ENCODE measurements at regions not wholly inside any gene's neighbourhood (a gene's known extent, or its start where the extent isn't known, plus 50 kb on each side); places are given as distances from the start of the nearest gene placed in this dataset.

- H3K9me3 ChIP-seq (ENCODE audit: control insufficient read depth, low read length): no peaks in the 10 kb centered on the region
- DNase-seq: no peak
- no peaks in the 10 kb centered on the region for H3K4me1 ChIP-seq (ENCODE audit: control insufficient read depth, insufficient read depth, low read length, poor library complexity, severe bottlenecking)
- H3K27ac ChIP-seq (ENCODE audit: insufficient read depth, low read length, poor library complexity, severe bottlenecking): no peak overlapping the region
- H3K4me3 ChIP-seq (ENCODE audit: insufficient read depth, low read depth, low read length, poor library complexity, severe bottlenecking): no peak overlapping the region
- no peaks in the 10 kb centered on the region for H3K36me3 ChIP-seq (ENCODE audit: control insufficient read depth, insufficient read depth, low read length)
- H3K27me3 ChIP-seq (replicated peaks; ENCODE audit: control insufficient read depth, insufficient read depth, low read length, poor library complexity, severe bottlenecking): no peaks in the 10 kb centered on the region
These were observed 198.2 kb upstream of the PLEKHG7 start for GRCh38 chr12:92504594-92504981.

GRCh38 chr12:92503971-92504593 is 198.7 kb upstream of the PLEKHG7 start:
- no peaks in the 10 kb centered on the region for H3K4me1 ChIP-seq (ENCODE audit: control insufficient read depth, insufficient read depth, low read length, poor library complexity, severe bottlenecking)
- DNase-seq: no peak
- H3K4me3 ChIP-seq (ENCODE audit: insufficient read depth, low read depth, low read length, poor library complexity, severe bottlenecking): no peak overlapping the region
- no peaks in the 10 kb centered on the region for H3K36me3 ChIP-seq (ENCODE audit: control insufficient read depth, insufficient read depth, low read length)
- no peaks in the 10 kb centered on the region for H3K9me3 ChIP-seq (ENCODE audit: control insufficient read depth, low read length)
- H3K27me3 ChIP-seq (replicated peaks; ENCODE audit: control insufficient read depth, insufficient read depth, low read length, poor library complexity, severe bottlenecking): no peaks in the 10 kb centered on the region
- H3K27ac ChIP-seq (ENCODE audit: insufficient read depth, low read length, poor library complexity, severe bottlenecking): no peak overlapping the region

DNA sequence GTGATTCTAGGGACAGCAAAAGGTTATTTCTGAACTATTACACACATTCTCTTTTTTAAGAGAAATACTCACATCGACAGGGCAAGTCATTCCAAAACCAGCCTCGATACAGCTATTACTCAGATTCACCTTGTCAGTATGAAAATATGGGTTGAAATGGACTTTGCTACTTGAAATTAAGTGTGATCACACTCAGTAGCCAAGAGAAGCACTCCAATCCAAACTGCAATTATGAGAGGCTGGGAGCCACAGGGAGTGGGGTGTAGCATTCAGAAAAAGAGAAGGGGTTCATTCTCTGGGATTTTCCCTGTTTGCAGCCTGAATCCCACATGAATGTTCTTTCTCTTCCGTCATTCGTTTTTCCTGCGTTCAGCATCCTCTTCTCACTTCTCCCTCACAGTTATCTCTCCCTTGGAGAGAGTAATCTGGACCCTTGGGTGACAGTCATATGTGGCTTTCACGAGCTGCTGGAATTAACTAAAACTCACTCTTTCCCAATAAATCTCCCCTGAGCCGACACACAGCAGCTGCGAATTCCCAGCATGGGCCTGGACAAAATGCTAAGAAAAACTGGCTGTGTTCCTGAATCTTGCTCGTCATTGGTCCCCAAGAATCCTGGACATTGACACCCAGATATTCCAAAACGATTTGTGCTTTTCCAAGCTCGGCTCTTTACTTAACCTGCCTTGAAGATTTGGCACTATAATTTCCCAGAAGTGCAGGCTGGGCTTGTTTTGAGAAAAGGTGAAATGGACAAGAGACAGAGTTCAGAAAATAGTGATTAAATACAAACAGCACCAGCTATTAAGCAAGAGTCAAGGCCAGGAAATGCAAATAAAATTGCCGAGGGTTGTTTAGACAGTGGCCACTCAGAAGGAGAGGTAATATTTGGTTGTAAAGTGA is 199.5 kb upstream of the PLEKHG7 start:
- no peaks in the 10 kb centered on the region for H3K27me3 ChIP-seq (replicated peaks; ENCODE audit: control insufficient read depth, insufficient read depth, low read length, poor library complexity, severe bottlenecking)
- no peak overlapping the region for H3K4me3 ChIP-seq (ENCODE audit: insufficient read depth, low read depth, low read length, poor library complexity, severe bottlenecking)
- no peak overlapping the region for H3K27ac ChIP-seq (ENCODE audit: insufficient read depth, low read length, poor library complexity, severe bottlenecking)
- no peaks in the 10 kb centered on the region for H3K36me3 ChIP-seq (ENCODE audit: control insufficient read depth, insufficient read depth, low read length)
- no peaks in the 10 kb centered on the region for H3K9me3 ChIP-seq (ENCODE audit: control insufficient read depth, low read length)
- no peaks in the 10 kb centered on the region for H3K4me1 ChIP-seq (ENCODE audit: control insufficient read depth, insufficient read depth, low read length, poor library complexity, severe bottlenecking)
- DNase-seq: no peak

- H3K27me3 ChIP-seq (replicated peaks; ENCODE audit: control insufficient read depth, insufficient read depth, low read length, poor library complexity, severe bottlenecking): no peaks in the 10 kb centered on the region
- no peak overlapping the region for H3K4me3 ChIP-seq (ENCODE audit: insufficient read depth, low read depth, low read length, poor library complexity, severe bottlenecking)
- no peaks in the 10 kb centered on the region for H3K9me3 ChIP-seq (ENCODE audit: control insufficient read depth, low read length)
- DNase-seq: no peak
- H3K4me1 ChIP-seq (ENCODE audit: control insufficient read depth, insufficient read depth, low read length, poor library complexity, severe bottlenecking): no peaks in the 10 kb centered on the region
- H3K27ac ChIP-seq (ENCODE audit: insufficient read depth, low read length, poor library complexity, severe bottlenecking): no peak overlapping the region
- no peaks in the 10 kb centered on the region for H3K36me3 ChIP-seq (ENCODE audit: control insufficient read depth, insufficient read depth, low read length)
These were observed 200.3 kb upstream of the PLEKHG7 start for GRCh38 chr12:92502417-92503028.

GRCh38 chr12:92496790-92497189 is 206.0 kb upstream of the PLEKHG7 start:
- no peak overlapping the region for H3K4me3 ChIP-seq (ENCODE audit: insufficient read depth, low read depth, low read length, poor library complexity, severe bottlenecking)
- no peak overlapping the region for H3K27ac ChIP-seq (ENCODE audit: insufficient read depth, low read length, poor library complexity, severe bottlenecking)
- H3K36me3 ChIP-seq (ENCODE audit: control insufficient read depth, insufficient read depth, low read length): no peaks in the 10 kb centered on the region
- DNase-seq: no peak
- no peaks in the 10 kb centered on the region for H3K27me3 ChIP-seq (replicated peaks; ENCODE audit: control insufficient read depth, insufficient read depth, low read length, poor library complexity, severe bottlenecking)
- H3K4me1 ChIP-seq (ENCODE audit: control insufficient read depth, insufficient read depth, low read length, poor library complexity, severe bottlenecking): no peaks in the 10 kb centered on the region
- H3K9me3 ChIP-seq (ENCODE audit: control insufficient read depth, low read length): no peaks in the 10 kb centered on the region

DNA sequence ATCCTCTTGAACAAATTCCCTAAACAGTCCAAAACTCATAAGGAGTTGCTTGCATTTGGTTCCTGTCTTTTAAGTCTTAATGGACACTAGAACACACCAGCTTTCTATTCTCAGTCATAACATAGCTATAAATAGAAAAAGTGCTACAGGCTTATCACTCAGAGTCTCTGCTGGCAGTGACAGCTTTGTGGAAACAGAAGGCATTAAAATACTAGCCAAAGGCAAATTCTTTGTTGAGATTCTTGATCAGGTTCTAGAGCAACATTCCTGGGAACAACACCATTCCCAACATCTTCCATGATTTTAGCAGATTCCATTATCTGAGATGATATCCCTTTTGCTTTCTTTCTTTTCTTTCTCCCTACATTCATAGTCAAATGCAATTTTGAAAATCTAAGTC is 207.7 kb upstream of the PLEKHG7 start:
- Histone ChIP-seq H3K36me3 (ENCODE audit: control insufficient read depth, insufficient read depth, low read length) (no peaks in the 10 kb centered on the region), H3K27ac (ENCODE audit: insufficient read depth, low read length, poor library complexity, severe bottlenecking) (no peak overlapping the region), H3K27me3 (replicated peaks; ENCODE audit: control insufficient read depth, insufficient read depth, low read length, poor library complexity, severe bottlenecking) (no peaks in the 10 kb centered on the region), H3K9me3 (ENCODE audit: control insufficient read depth, low read length) (no peaks in the 10 kb centered on the region), H3K4me3 (ENCODE audit: insufficient read depth, low read depth, low read length, poor library complexity, severe bottlenecking) (no peak overlapping the region), H3K4me1 (ENCODE audit: control insufficient read depth, insufficient read depth, low read length, poor library complexity, severe bottlenecking) (no peaks in the 10 kb centered on the region)
- no peak for DNase-seq

- H3K9me3 ChIP-seq (ENCODE audit: control insufficient read depth, low read length): no peaks in the 10 kb centered on the region
- no peaks in the 10 kb centered on the region for H3K4me1 ChIP-seq (ENCODE audit: control insufficient read depth, insufficient read depth, low read length, poor library complexity, severe bottlenecking)
- no peak overlapping the region for H3K4me3 ChIP-seq (ENCODE audit: insufficient read depth, low read depth, low read length, poor library complexity, severe bottlenecking)
- no peaks in the 10 kb centered on the region for H3K27me3 ChIP-seq (replicated peaks; ENCODE audit: control insufficient read depth, insufficient read depth, low read length, poor library complexity, severe bottlenecking)
- H3K36me3 ChIP-seq (ENCODE audit: control insufficient read depth, insufficient read depth, low read length): no peaks in the 10 kb centered on the region
- DNase-seq: no peak
- no peak overlapping the region for H3K27ac ChIP-seq (ENCODE audit: insufficient read depth, low read length, poor library complexity, severe bottlenecking)
These were observed 209.0 kb upstream of the PLEKHG7 start for GRCh38 chr12:92493816-92494215.

- Histone ChIP-seq H3K4me1 (ENCODE audit: control insufficient read depth, insufficient read depth, low read length, poor library complexity, severe bottlenecking) (no peaks in the 10 kb centered on the region), H3K27me3 (replicated peaks; ENCODE audit: control insufficient read depth, insufficient read depth, low read length, poor library complexity, severe bottlenecking) (no peaks in the 10 kb centered on the region), H3K4me3 (ENCODE audit: insufficient read depth, low read depth, low read length, poor library complexity, severe bottlenecking) (no peak overlapping the region), H3K27ac (ENCODE audit: insufficient read depth, low read length, poor library complexity, severe bottlenecking) (no peak overlapping the region), H3K36me3 (ENCODE audit: control insufficient read depth, insufficient read depth, low read length) (no peaks in the 10 kb centered on the region), H3K9me3 (ENCODE audit: control insufficient read depth, low read length) (no peaks in the 10 kb centered on the region)
- no peak for DNase-seq
These were observed 209.8 kb upstream of the PLEKHG7 start for GRCh38 chr12:92492995-92493394.

DNA sequence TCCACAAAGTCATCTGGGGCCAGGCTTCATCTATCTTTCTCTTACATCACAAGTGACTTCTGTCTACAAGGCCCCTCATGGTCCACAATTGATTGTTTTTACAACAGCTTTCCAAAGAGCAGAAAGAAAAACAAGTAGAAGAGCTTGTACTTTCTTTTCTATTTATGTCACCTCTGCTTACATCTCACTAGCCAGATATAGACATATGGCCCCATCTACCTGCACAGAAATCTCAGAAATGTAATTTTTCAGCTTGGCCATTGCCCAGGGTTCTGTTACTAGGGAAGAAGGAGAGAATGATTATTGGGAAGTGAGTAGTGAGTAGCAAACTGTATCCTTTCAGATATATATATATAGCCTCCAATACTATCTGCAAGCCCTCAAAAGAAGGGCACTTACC is 210.5 kb upstream of the PLEKHG7 start:
- DNase-seq: no peak
- H3K27ac ChIP-seq (ENCODE audit: insufficient read depth, low read length, poor library complexity, severe bottlenecking): no peak overlapping the region
- no peaks in the 10 kb centered on the region for H3K4me1 ChIP-seq (ENCODE audit: control insufficient read depth, insufficient read depth, low read length, poor library complexity, severe bottlenecking)
- H3K36me3 ChIP-seq (ENCODE audit: control insufficient read depth, insufficient read depth, low read length): no peaks in the 10 kb centered on the region
- no peaks in the 10 kb centered on the region for H3K27me3 ChIP-seq (replicated peaks; ENCODE audit: control insufficient read depth, insufficient read depth, low read length, poor library complexity, severe bottlenecking)
- no peak overlapping the region for H3K4me3 ChIP-seq (ENCODE audit: insufficient read depth, low read depth, low read length, poor library complexity, severe bottlenecking)
- no peaks in the 10 kb centered on the region for H3K9me3 ChIP-seq (ENCODE audit: control insufficient read depth, low read length)

- Histone ChIP-seq H3K4me3 (ENCODE audit: insufficient read depth, low read depth, low read length, poor library complexity, severe bottlenecking) (no peak overlapping the region), H3K9me3 (ENCODE audit: control insufficient read depth, low read length) (no peaks in the 10 kb centered on the region), H3K27ac (ENCODE audit: insufficient read depth, low read length, poor library complexity, severe bottlenecking) (no peak overlapping the region), H3K36me3 (ENCODE audit: control insufficient read depth, insufficient read depth, low read length) (no peaks in the 10 kb centered on the region), H3K4me1 (ENCODE audit: control insufficient read depth, insufficient read depth, low read length, poor library complexity, severe bottlenecking) (no peaks in the 10 kb centered on the region), H3K27me3 (replicated peaks; ENCODE audit: control insufficient read depth, insufficient read depth, low read length, poor library complexity, severe bottlenecking) (no peaks in the 10 kb centered on the region)
- DNase-seq: no peak
These were observed 213.0 kb upstream of the PLEKHG7 start for GRCh38 chr12:92489781-92490180.

Measured in effector memory CD4-positive, alpha-beta T cell (primary cell).